HS-27A (cell line): ENCODE measurements at regions not wholly inside any gene's neighbourhood (a gene's known extent, or its start where the extent isn't known, plus 50 kb on each side); places are given as distances from the start of the nearest gene placed in this dataset.
"Not testable (repeated sequence)": the region's sequence is repeated elsewhere in the genome, so short reads cannot be mapped to it uniquely, and the experiment has no call there.

ENCODE experiments used
- DNase-seq: peaks from one replicate; pipeline ENCODE4 v3.0.0-alpha.2; 2012; ENCODE audit warnings: low read depth, missing footprints

- no peak for DNase-seq
Observed at GRCh38 chr6:134821928-134822864, 127.7 kb downstream of the ALDH8A1 start.

GRCh38 chr6:134821397-134821796, 128.5 kb downstream of the ALDH8A1 start:
- DNase-seq, result no peak

GRCh38 chr6:134819863-134820800, 129.8 kb downstream of the ALDH8A1 start:
- DNase-seq, result no peak

GRCh38 chr6:134819236-134819635, 130.7 kb downstream of the ALDH8A1 start:
- DNase-seq, result no peak

- no peak for DNase-seq
Observed at GRCh38 chr6:134817448-134817847, 132.5 kb downstream of the ALDH8A1 start.

- DNase-seq, result no peak
Observed at GRCh38 chr6:134816780-134817179, 133.1 kb downstream of the ALDH8A1 start.

- no peak for DNase-seq
Observed at GRCh38 chr6:134816300-134816699, 133.6 kb downstream of the ALDH8A1 start.

GRCh38 chr6:134814076-134814695, 135.7 kb downstream of the ALDH8A1 start:
- DNase-seq, result no peak

- DNase-seq, result no peak
Observed at GRCh38 chr6:134813146-134813545, 136.8 kb downstream of the ALDH8A1 start.

- no peak for DNase-seq
Observed at GRCh38 chr6:134810402-134810801, 139.5 kb downstream of the ALDH8A1 start.

GRCh38 chr6:134809130-134809529, 140.8 kb downstream of the ALDH8A1 start:
- no peak for DNase-seq

- DNase-seq, result no peak
Observed at GRCh38 chr6:134806180-134806798, 143.6 kb downstream of the ALDH8A1 start.

- no peak for DNase-seq
Observed at GRCh38 chr6:134805168-134805567, 144.7 kb downstream of the ALDH8A1 start.

GRCh38 chr6:134804311-134804710, 145.6 kb downstream of the ALDH8A1 start:
- DNase-seq, result not testable (repeated sequence)

GRCh38 chr6:134802426-134803058, 147.4 kb downstream of the ALDH8A1 start:
- no peak for DNase-seq

GRCh38 chr6:134797400-134798113, 152.3 kb downstream of the ALDH8A1 start:
- DNase-seq, result no peak

GRCh38 chr6:134795691-134796090, 154.2 kb downstream of the ALDH8A1 start:
- no peak for DNase-seq

- no peak for DNase-seq
Observed at GRCh38 chr6:134795001-134795400, 154.9 kb downstream of the ALDH8A1 start.

- not testable (repeated sequence) for DNase-seq
Observed at GRCh38 chr6:134791243-134791843, 158.6 kb downstream of the ALDH8A1 start.

- DNase-seq, result no peak
Observed at GRCh38 chr6:134787261-134787877, 162.5 kb downstream of the ALDH8A1 start.
